IPS-18c (cell line): ENCODE measurements at regions not wholly inside any gene's neighbourhood (a gene's known extent, or its start where the extent isn't known, plus 50 kb on each side); places are given as distances from the start of the nearest gene placed in this dataset.

Experiments
- H3K4me3 ChIP-seq: 2 replicates; pipeline ENCODE4 v1.7.0; 2013; ENCODE audit warnings: low read depth, mild to moderate bottlenecking, low read length, moderate library complexity; ENCODE audit not compliant: insufficient read depth
- H3K9me3 ChIP-seq: one replicate; pipeline ENCODE4 v1.6.1; 2013; ENCODE audit warnings: mild to moderate bottlenecking, low read length, moderate library complexity; ENCODE audit not compliant: control insufficient read depth, insufficient read depth

GRCh38 chr7:16034353-16034752, 347.9 kb upstream of the MEOX2 start:
- no peaks in the 10 kb centered on the region for H3K9me3 ChIP-seq
- no peak overlapping the region for H3K4me3 ChIP-seq

GRCh38 chr7:16033233-16033632, 346.8 kb upstream of the MEOX2 start:
- Histone ChIP-seq H3K4me3 (no peak overlapping the region), H3K9me3 (no peaks in the 10 kb centered on the region)

- Histone ChIP-seq H3K9me3 (no peaks in the 10 kb centered on the region), H3K4me3 (no peak overlapping the region)
Measured at GRCh38 chr7:16028636-16029035, 342.2 kb upstream of the MEOX2 start.

GRCh38 chr7:16028103-16028502, 341.6 kb upstream of the MEOX2 start:
- no peak overlapping the region for H3K4me3 ChIP-seq
- H3K9me3 ChIP-seq = no peaks in the 10 kb centered on the region

GRCh38 chr7:16027396-16027795, 340.9 kb upstream of the MEOX2 start:
- H3K4me3 ChIP-seq = no peak overlapping the region

GRCh38 chr7:16026253-16027020, 340.0 kb upstream of the MEOX2 start:
- Histone ChIP-seq H3K4me3 (no peak overlapping the region), H3K9me3 (no peaks in the 10 kb centered on the region)

More at GRCh38 chr7:16027396-16027795, 340.9 kb upstream of the MEOX2 start:
- H3K9me3 ChIP-seq = no peaks in the 10 kb centered on the region

- no peak overlapping the region for H3K4me3 ChIP-seq
Measured at GRCh38 chr7:16025696-16026095, 339.2 kb upstream of the MEOX2 start.

GRCh38 chr7:16023503-16023902, 337.0 kb upstream of the MEOX2 start:
- Histone ChIP-seq H3K9me3 (no peaks in the 10 kb centered on the region), H3K4me3 (no peak overlapping the region)

More at GRCh38 chr7:16025696-16026095, 339.2 kb upstream of the MEOX2 start:
- H3K9me3 ChIP-seq = no peaks in the 10 kb centered on the region

GRCh38 chr7:16023046-16023445, 336.6 kb upstream of the MEOX2 start:
- no peaks in the 10 kb centered on the region for H3K9me3 ChIP-seq

GRCh38 chr7:16021851-16022250, 335.4 kb upstream of the MEOX2 start:
- Histone ChIP-seq H3K9me3 (no peaks in the 10 kb centered on the region), H3K4me3 (no peak overlapping the region)

More at GRCh38 chr7:16023046-16023445, 336.6 kb upstream of the MEOX2 start:
- no peak overlapping the region for H3K4me3 ChIP-seq

GRCh38 chr7:16015981-16016380, 329.5 kb upstream of the MEOX2 start:
- H3K4me3 ChIP-seq = no peak overlapping the region

GRCh38 chr7:16014031-16014430, 327.5 kb upstream of the MEOX2 start:
- Histone ChIP-seq H3K4me3 (no peak overlapping the region), H3K9me3 (no peaks in the 10 kb centered on the region)

More at GRCh38 chr7:16015981-16016380, 329.5 kb upstream of the MEOX2 start:
- H3K9me3 ChIP-seq = no peaks in the 10 kb centered on the region

- Histone ChIP-seq H3K4me3 (no peak overlapping the region), H3K9me3 (no peaks in the 10 kb centered on the region)
Measured at GRCh38 chr7:16007911-16008310, 321.4 kb upstream of the MEOX2 start.

GRCh38 chr7:16004702-16005101, 318.2 kb upstream of the MEOX2 start:
- H3K4me3 ChIP-seq = no peak overlapping the region

GRCh38 chr7:16001477-16001876, 315.0 kb upstream of the MEOX2 start:
- Histone ChIP-seq H3K9me3 (no peaks in the 10 kb centered on the region), H3K4me3 (no peak overlapping the region)

More at GRCh38 chr7:16004702-16005101, 318.2 kb upstream of the MEOX2 start:
- no peaks in the 10 kb centered on the region for H3K9me3 ChIP-seq

GRCh38 chr7:15998617-15999016, 312.1 kb upstream of the MEOX2 start:
- Histone ChIP-seq H3K9me3 (no peaks in the 10 kb centered on the region), H3K4me3 (no peak overlapping the region)

- no peaks in the 10 kb centered on the region for H3K9me3 ChIP-seq
- no peak overlapping the region for H3K4me3 ChIP-seq
Measured at GRCh38 chr7:15995027-15995426, 308.5 kb upstream of the MEOX2 start.

- H3K4me3 ChIP-seq = no peak overlapping the region
Measured at GRCh38 chr7:15989194-15989593, 302.7 kb upstream of the MEOX2 start.

More at GRCh38 chr7:15989194-15989593, 302.7 kb upstream of the MEOX2 start:
- H3K9me3 ChIP-seq = no peaks in the 10 kb centered on the region
